SH-SY5Y (cell line): ENCODE measurements at regions not wholly inside any gene's neighbourhood (a gene's known extent, or its start where the extent isn't known, plus 50 kb on each side); places are given as distances from the start of the nearest gene placed in this dataset.

Experiments used
- GATA2 ChIP-seq: IDR thresholded peaks from 2 replicates; pipeline ENCODE4 v1.6.1; 2011; ENCODE audit warnings: mild to moderate bottlenecking, low read depth, low read length
- GATA3 ChIP-seq: IDR thresholded peaks from 2 replicates; pipeline ENCODE4 v1.6.1; 2011; ENCODE audit warnings: low read depth, mild to moderate bottlenecking, low read length, moderate library complexity

- TF ChIP-seq GATA3 = no peak
- no peak for TF ChIP-seq GATA2
These were observed 375.1 kb downstream of the NPHP4 start for GRCh38 chr1:5617179-5617520.
